Fibroblast of peridontal ligament (primary cell): ENCODE measurements at regions not wholly inside any gene's neighbourhood (a gene's known extent, or its start where the extent isn't known, plus 50 kb on each side); places are given as distances from the start of the nearest gene placed in this dataset.
"Not testable (repeated sequence)": the region's sequence is repeated elsewhere in the genome, so short reads cannot be mapped to it uniquely, and the experiment has no call there.

ENCODE experiments used
- DNase-seq: peaks from one replicate; pipeline ENCODE4 v3.0.0-alpha.2; 2010; ENCODE audit errors: extremely low read depth

DNA sequence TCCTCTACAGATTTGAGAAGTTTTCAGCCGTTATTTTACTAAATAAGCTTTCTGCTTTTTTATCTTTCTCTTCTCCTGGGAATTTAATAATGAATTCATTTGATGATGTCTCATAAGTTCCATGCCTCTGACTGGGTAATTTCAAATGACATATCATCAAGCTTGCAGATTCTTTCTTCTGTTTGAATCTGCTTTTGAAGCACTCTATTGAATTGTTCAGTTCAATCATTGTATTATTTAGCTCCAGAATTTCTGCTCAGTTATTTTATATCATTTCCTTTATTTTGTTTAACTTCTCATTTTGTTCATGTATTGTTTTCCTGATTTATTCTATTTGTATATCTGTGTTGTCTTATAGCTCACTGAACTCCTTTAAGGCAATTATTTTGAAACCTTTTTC is 196.9 kb upstream of the CNTNAP2 start:
- no peak for DNase-seq

DNA sequence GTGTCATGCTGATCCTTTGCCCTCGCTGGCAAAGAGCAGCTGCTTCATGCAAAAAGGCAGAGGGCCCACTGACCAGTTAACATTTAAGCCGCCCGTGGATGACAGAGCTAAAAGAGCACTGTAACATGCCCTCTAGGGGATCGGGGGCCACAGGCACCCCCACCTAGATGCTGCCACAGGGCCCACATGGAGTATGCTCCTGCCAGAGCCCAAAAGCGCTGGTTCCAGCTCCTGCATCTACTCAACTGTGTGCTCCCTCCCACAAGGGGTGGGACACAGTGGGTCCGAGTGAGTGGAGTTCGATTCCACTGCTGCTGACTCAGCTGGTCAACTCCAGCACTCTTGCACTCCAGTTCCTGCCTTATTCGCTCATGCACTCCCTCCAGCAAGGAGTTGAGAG is 199.8 kb upstream of the CNTNAP2 start:
- no peak for DNase-seq

DNA sequence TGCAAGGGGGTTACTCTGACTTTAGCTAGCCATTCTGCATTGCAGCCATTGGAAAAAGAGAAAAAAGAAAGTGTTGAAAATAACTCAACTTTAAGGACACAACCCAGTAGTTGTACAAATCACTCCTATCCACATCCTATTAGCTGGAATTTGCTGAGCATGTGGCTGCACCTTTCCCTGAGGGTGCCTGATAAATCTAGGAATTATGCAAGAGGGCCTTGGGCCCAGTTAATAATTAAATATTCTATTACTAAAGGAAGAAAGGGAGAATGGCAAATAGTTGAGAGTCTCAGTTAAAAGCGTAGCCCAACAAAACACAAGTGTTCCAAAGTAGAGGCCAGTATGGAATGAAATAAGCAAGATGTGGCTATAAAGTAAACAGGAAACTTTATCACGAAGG is 200.9 kb upstream of the CNTNAP2 start:
- DNase-seq, result no peak

DNA sequence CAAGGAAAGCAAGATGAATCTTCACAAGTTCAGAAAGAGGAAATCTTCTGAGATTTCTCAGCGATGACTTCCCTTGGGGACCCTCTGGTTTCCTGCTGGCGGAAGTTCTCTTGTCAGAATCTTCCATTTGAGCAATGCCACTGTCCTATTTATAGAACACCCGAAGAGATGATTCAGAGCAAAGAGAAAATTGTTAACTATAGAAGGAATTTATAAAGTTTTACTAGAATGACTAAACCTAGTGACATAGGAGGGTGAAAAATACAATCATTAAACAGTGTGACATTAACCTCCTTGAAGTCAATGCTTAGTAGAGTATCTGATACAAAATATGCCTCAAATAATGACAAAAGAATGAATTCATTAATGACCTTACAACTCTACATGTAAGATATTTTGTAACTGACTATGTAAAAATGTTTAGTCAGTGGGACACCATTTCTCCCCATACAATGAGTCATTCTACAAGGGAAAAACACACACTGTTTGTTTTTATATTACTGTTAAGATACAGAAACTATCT is 206.5 kb upstream of the CNTNAP2 start:
- DNase-seq, result peak; percentile 9

DNA sequence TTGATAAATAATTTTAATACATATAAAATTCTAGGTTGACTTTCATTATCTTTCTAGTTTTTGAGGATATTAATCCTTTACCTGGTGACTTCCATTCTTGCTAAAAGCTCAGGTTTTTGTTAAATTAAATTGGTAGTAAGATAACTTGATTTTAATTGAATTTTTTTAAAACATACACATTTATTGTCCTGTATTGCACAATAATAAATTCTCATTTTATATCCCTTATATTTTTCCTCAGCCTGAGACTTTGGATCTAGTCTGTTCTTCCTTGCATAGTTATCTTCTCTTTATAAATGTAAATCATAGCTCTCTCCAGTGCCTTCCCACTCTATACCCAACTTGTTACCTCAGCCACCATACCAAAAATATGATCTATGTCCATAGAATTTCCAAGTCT is 212.9 kb upstream of the CNTNAP2 start:
- DNase-seq, result no peak

DNA sequence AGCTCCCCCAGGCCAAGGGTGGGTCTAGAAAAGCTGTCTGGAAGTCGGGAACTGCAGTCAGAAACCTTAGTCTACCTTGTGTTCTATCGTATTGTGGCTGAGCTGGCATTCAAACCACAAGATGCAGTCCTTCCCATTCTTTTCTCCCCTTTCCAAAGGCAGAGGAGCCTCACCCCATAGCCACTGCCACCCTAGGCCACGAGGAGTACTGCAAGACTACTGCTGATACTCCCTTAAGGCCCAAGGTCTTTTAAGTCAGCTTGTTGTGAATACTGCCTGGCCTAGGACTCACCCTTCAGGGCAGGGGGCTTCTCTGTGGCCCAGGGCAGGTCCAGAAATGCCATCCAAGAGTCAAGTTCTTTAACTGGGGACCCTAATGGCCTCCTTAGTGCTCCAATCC is 214.5 kb upstream of the CNTNAP2 start:
- DNase-seq, result no peak

DNA sequence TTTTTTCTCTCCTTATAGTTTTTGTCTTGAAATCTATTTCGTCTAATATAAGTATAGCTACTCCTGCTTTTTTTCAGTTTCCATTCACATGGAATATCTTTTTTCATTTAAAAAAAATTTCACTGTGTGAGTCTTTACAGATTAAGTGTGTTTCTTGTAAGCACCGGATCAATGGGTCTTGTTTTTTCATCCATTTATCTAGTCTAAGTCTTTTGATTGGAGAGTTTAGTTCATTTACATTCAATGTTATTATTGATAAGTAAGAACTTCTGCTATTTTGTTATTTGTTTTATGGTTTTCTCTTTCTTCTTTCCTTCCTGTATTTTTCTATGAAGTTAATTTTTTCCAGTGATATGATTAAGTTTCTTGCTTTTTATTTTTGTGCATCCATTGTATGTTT is 216.7 kb upstream of the CNTNAP2 start:
- DNase-seq, result no peak

DNA sequence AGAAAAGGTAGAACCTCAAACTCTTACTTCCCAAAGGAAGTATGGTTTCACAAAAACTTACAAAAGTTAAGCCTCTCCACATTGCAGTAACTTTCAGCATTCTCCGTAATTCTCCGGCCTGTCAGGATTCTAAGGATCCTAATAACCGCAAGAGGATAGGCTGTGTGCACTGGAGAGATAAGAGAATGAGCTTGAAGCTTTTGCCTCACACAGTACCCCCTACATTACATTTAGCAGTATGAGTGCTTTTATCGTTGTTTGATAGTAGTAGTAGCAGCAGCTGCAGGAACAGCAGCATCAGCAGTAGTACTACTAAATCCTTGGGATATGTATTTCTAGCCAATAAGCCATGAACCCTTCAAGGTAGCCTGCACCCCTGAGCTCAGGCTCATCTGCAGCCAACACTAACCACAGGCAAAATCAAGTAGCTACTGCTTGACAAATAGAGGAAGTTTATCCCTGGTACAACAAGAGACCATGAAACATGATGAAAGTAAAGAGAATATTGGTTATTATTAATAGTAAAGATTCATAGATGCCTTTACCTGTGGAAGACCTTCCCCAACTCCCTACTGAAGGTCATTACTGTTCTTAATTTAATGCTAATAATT is 222.6 kb upstream of the CNTNAP2 start:
- DNase-seq, result no peak

DNA sequence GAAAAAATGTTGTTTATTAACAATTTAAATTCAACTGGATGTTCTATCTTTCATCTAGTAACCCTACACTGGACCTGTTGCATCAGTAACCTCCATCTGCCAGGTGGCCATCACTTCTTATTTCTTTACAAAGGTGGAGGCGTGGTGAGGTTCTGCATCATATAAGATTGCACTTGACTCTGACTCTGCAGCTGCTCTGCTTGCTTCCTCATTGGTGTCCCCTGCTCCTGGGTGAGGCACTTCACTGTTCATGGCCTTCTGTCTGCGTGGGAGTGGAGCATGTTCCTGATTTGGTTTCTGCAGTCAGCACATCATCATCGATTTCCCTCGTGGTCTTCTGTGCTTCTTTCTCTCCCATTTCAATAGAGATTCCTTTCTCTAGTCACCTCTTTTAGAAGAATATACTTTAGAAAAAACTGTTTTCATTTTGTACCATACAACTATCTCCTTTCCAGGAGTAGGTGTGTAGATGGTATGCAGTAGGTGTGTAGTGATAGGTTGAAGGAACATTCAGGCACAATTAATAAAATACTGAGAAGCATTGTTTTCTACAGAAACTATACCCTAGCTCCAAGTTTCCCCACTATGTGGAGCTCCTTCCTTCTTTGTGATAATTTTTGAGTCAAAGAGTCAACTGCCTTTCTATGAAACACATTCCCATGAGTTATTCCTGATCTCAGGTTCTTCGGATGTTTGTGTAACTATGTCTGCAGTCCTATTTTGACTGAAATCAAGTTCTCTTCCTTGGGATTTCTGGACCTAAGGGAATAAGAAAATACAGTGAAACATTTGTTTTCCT is 231.7 kb upstream of the CNTNAP2 start:
- DNase-seq, result no peak

DNA sequence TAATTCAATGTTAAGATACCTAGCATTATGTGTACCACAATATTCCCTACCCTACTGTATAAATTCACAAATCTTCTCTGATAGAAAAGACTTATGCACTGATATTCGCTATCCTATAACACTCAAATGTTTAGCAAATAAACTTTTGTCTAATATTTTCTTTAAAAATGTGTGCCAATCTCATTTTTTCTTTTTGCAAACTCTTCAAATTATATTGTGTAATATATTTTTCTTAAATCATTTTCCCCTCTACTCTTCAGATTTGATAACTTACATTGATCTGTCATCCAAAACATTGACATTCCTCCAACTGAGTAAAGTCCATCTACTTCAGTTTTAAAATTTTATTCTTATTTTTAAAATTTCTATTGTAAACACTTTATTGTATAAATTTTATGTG is 240.2 kb upstream of the CNTNAP2 start:
- no peak for DNase-seq

DNA sequence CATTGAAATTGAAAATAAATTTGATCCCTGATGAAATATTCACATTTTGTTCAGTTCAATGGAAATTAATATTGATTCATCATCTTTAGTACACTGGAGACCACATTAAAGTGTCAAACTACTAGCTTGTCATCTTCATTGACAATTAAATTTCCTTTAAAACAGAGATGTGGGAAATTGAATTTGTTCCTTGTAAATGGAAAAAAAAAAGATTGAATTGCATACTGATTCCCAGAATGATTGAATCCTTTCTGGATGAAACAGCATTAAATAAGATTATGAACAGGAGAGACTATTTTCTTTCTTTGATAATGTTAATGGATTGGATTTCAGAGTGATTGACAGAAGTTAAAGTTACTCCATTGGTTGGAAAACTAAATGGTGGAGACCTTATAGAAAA is 241.3 kb upstream of the CNTNAP2 start:
- DNase-seq, result no peak

DNA sequence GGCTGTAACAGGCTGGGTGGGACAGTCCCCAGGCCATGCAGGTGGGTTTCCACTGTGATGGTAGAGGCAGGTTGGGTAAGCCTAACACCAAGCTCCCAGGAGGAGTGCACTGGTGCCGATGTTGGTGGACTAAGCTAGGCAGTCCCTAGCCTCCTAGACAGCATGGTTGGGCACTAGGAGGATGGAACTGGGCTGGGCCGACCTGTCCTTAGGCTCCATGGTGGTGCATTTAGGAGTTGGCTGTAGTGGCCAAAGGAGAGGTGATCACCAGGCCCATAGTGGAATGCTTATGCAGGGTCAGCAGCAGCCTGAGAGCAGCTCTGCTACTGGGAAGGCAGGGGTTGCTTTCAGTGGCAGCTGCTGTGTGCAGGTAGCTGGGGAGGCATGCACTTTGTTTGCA is 247.7 kb upstream of the CNTNAP2 start:
- DNase-seq, result no peak

DNA sequence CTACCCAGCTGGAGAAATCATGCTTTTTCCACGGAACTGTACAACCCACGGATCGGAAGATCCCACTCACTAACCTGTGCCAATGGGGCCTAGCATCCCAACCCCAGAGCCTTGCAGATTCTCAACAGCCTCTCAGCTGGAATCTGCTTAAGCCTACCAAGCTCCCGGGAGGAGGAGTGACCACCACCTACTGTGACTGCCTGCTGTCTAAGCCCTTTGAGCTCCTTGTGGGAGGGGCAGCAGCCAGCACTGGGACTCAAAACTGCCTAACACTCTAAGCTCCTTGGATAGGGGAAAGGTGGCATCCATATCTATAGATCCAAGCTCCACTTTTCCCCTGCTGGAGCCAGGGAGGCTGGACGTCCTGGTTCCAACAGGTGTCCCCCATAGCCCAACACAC is 254.4 kb upstream of the CNTNAP2 start:
- DNase-seq, result no peak

DNA sequence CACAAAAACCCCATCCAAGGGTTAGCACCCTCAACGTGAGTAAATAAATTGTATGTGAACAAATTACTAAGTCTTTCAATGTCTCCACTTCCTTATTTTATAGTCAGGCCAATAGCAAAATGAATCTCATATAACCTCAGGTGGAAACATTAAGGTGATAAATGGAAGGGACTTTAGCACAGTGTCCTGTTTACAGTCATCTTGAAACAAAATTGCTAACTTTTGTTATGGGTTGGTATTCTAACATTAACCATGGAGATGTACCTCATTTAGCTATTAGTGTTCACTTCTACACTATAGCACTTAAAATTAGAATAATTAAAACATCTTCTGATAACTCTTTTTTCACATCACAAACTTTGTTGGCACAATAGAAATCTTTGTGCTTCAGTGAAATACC is 255.8 kb upstream of the CNTNAP2 start:
- DNase-seq, result no peak

DNA sequence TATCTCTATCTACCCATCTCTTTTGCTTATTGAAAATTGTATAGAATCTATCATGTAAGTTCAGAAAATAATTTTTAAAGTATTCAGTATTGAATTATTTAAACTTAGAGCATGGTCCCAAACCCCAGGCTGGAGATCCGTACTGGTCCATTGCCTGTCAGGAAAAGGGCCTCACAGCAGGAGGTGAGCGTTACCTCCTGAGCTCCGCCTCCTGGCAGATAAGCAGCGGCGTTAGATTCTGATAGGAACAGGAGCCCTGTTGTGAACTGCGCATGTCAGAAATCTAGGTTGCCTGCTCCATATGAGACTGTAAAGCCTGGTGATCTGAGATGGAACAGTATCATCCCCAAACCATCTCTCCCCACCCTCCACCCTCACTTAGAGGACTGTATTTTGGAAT is 266.0 kb upstream of the CNTNAP2 start:
- DNase-seq, result no peak

DNA sequence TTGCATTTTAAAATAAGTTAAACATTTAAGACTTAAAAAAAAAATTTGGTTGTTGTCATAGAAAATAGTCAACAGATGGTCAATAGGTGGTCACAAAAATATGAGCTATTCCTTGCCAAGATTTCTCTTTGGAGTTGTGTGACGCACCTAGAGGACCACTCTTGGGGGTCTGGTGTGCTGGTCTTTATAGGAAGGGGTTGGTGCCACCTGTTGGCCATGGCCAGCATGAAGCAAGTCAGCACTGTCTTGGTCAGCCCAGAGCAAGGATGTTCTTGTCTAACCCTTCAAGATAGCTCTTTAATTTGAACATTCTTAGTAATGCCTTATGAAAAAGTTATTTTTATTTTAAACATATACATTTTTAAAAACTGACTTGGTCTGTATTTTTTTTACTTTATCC is 267.9 kb upstream of the CNTNAP2 start:
- DNase-seq, result no peak

DNA sequence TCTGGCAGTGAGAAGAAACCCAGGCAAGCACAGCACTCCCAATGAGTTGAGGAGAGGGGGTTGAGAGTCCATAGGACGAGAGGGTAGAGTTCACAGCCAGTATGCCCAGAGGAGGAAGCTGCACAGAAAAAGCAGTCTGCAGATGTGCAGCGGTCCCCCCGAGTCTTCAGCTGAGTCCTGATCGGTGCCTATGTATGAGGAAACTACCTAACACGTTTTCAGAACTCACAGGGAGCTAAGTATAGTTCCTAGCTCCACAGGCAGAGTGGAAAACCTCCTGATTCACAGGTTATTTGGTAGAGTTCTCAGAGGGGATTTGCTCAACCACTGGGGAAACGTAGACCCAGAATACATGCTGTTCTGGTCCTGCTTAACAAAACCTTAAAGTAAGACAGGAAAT is 271.3 kb upstream of the CNTNAP2 start:
- no peak for DNase-seq

DNA sequence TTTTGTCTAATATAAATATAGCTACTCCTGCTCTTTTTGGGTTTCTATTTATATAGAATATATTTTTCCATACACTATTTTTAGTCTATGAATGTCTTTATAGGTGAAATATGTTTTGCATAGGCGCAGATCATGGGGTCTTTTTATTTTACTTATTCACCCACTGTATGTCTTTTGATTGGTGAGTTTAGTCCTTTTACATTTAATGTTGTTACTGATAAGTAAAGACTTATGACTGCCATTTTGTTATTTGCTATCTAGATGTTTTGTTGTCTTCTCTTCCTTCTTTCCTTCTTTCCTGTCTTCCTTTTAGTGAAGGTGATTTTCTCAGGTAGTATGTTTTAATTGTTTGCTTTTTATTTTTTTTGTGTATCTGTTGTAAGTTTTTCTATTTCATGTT is 276.8 kb upstream of the CNTNAP2 start:
- DNase-seq, result no peak

DNA sequence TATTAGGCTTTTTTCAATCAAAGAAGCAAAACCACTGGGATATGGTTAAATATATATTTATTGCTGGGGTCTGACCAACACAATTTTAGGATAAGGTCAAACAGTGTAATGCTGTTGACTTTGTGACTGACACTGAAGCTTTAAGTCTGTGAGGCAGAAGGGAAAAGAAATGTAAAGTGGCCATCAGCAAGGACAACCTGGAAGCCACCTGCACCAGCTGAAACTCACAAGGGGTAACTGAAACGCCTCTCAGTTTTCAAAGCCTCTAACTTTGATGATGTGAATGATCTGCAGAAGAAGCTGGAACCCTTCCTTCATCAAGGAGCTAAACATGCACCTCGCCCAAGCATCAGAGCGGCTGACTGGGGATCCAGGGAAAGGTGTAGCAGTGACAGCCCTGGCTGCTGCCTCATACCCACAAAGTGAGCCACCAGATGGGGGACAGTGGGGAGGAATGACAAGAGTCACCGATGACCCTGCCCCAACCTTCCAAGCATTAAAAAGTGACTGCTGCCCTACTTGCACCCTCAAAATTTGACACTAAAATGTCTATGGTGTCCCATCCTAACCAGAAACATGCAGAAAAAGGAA is 284.9 kb upstream of the CNTNAP2 start:
- no peak for DNase-seq

DNA sequence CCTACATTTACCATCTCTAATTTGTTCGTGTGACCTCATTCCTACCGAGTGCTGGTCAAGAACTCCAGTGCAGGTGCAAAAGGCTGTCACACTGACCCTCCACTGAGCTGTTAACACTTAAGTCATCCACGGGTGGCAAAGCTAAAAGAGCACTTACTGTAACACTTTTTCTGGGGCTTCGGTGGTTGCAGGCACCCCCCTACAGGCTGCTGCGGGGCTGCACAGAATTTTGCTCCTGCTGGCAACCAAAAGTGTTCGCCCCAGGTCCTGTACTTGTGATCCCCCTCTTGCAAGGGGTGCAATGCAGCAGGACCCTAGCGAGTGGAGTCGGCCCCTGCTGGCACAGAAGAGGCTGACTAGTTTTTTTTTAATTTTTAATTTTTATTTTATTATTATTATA is 298.9 kb upstream of the CNTNAP2 start:
- DNase-seq, result no peak

DNA sequence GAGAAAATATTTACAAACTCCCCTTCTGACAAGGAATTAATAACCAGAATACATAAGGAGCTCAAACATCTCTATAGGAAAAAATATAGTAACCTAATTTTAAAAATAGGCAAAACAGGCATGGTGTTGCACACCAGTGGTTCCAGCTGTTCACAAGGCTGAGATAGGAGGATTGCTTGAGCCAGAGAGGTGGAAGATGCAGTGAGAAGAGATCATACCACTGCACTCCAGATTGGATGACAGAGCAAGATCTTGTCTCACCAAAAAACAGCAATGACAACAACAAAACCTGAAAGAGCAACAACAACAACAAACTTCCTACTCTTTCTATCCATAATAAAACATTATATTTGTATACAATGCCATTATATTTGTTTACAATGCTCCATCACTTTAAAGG is 304.4 kb upstream of the CNTNAP2 start:
- DNase-seq, result no peak

DNA sequence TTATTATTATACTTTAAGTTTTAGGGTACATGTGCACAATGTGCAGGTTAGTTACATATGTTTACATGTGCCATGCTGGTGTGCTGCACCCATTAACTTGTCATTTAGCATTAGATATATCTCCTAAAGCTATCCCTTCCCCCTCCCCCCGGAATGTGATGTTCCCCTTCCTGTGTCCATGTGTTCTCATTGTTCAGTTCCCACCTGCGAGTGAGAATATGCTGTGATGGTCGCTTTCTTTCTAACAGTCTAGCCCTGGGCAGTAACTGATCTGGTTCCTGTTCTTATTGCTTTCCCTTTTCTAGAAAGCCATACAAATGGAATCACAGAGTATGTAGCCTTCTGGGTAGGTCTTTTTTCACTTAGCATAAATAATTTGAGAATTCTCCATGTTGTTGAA is 311.1 kb upstream of the CNTNAP2 start:
- not testable (repeated sequence) for DNase-seq

DNA sequence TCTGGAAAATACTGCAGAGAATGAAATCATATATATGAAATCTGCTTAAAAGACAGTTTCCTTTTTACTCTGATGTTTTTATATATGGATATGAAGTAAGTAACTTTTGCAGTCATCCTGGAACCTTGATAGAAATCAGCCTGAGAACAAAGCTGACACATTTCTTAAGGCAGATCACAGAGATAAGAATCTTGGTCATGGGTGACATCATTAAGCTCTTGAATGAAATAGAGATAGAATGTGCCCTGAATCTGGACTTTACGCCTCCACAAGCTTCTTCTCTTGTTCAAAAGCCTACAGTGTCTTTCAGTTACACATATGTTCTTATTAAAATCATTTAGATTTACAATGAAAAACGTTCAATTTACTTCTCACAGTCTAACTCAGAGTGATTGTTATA is 319.1 kb upstream of the CNTNAP2 start:
- DNase-seq, result no peak
